ENCODE measurements at regions not wholly inside any gene's neighbourhood (a gene's known extent, or its start where the extent isn't known, plus 50 kb on each side); places are given as distances from the start of the nearest gene placed in this dataset.

GRCh38 chr18:73617981-73618380 is 529.7 kb downstream of the FBXO15 start:
- Histone ChIP-seq H3K4me3 (ENCODE audit: low read length in 3 of 3) (no peak overlapping the region), H3K4me1 (ENCODE audit: control insufficient read depth in 3 of 3, insufficient read depth in 3 of 3, low read length in 3 of 3) (no peaks in the 10 kb centered on the region)

DNA sequence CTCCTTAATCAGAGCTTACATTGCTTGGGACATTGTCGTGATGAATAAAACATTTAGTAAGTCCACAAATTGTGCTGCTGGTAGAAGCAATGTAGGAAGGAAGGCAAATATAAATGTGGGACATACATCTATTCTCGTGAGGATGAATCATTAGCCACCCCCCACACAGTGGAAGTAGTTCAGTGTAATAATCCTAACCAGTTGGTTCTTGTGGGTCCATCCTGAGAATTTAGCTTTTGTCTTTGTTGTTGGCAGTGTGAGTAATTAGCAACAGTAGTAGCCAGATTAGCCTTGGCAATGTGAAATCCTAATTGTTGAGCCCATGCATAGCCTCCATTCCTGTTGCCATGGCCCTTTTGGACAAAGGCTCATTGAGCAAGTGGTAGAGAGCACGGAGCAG is 532.1 kb downstream of the FBXO15 start:
- no peaks in the 10 kb centered on the region for H3K36me3 ChIP-seq (ENCODE audit: control insufficient read depth in 3 of 3, insufficient read depth in 3 of 3, low read length in 3 of 3)
- H3K9ac ChIP-seq (ENCODE audit: low read depth in 1 of 3, low read length in 3 of 3) = no peak overlapping the region
- H3K9me3 ChIP-seq (ENCODE audit: control insufficient read depth in 3 of 3, low read length in 3 of 3) = no peaks in the 10 kb centered on the region
- no peaks in the 10 kb centered on the region for H3K4me1 ChIP-seq (ENCODE audit: control insufficient read depth in 3 of 3, insufficient read depth in 3 of 3, low read length in 3 of 3)
- H3K27me3 ChIP-seq (ENCODE audit: control insufficient read depth in 3 of 3, insufficient read depth in 3 of 3, low read length in 3 of 3) = no peaks in the 10 kb centered on the region
- no peak overlapping the region for H3K27ac ChIP-seq (ENCODE audit: low read depth, low read length)
- H3K4me3 ChIP-seq (ENCODE audit: low read length in 3 of 3) = no peak overlapping the region

More at GRCh38 chr18:73617981-73618380, 529.7 kb downstream of the FBXO15 start:
- Histone ChIP-seq H3K27me3 (ENCODE audit: control insufficient read depth in 3 of 3, insufficient read depth in 3 of 3, low read length in 3 of 3) (no peaks in the 10 kb centered on the region), H3K27ac (ENCODE audit: low read depth, low read length) (no peak overlapping the region), H3K9me3 (ENCODE audit: control insufficient read depth in 3 of 3, low read length in 3 of 3) (no peaks in the 10 kb centered on the region), H3K9ac (ENCODE audit: low read depth in 1 of 3, low read length in 3 of 3) (no peak overlapping the region), H3K36me3 (ENCODE audit: control insufficient read depth in 3 of 3, insufficient read depth in 3 of 3, low read length in 3 of 3) (no peaks in the 10 kb centered on the region)

GRCh38 chr18:73614812-73615211 is 532.8 kb downstream of the FBXO15 start:
- H3K27me3 ChIP-seq (ENCODE audit: control insufficient read depth in 3 of 3, insufficient read depth in 3 of 3, low read length in 3 of 3) = no peaks in the 10 kb centered on the region
- H3K4me3 ChIP-seq (ENCODE audit: low read length in 3 of 3) = no peak overlapping the region
- no peaks in the 10 kb centered on the region for H3K36me3 ChIP-seq (ENCODE audit: control insufficient read depth in 3 of 3, insufficient read depth in 3 of 3, low read length in 3 of 3)
- H3K9ac ChIP-seq (ENCODE audit: low read depth in 1 of 3, low read length in 3 of 3) = no peak overlapping the region
- no peaks in the 10 kb centered on the region for H3K9me3 ChIP-seq (ENCODE audit: control insufficient read depth in 3 of 3, low read length in 3 of 3)
- H3K27ac ChIP-seq (ENCODE audit: low read depth, low read length) = no peak overlapping the region
- no peaks in the 10 kb centered on the region for H3K4me1 ChIP-seq (ENCODE audit: control insufficient read depth in 3 of 3, insufficient read depth in 3 of 3, low read length in 3 of 3)

- H3K27ac ChIP-seq (ENCODE audit: low read depth, low read length) = no peak overlapping the region
- no peaks in the 10 kb centered on the region for H3K9me3 ChIP-seq (ENCODE audit: control insufficient read depth in 3 of 3, low read length in 3 of 3)
- H3K36me3 ChIP-seq (ENCODE audit: control insufficient read depth in 3 of 3, insufficient read depth in 3 of 3, low read length in 3 of 3) = no peaks in the 10 kb centered on the region
- H3K27me3 ChIP-seq (ENCODE audit: control insufficient read depth in 3 of 3, insufficient read depth in 3 of 3, low read length in 3 of 3) = no peaks in the 10 kb centered on the region
- no peaks in the 10 kb centered on the region for H3K4me1 ChIP-seq (ENCODE audit: control insufficient read depth in 3 of 3, insufficient read depth in 3 of 3, low read length in 3 of 3)
- no peak overlapping the region for H3K4me3 ChIP-seq (ENCODE audit: low read length in 3 of 3)
- H3K9ac ChIP-seq (ENCODE audit: low read depth in 1 of 3, low read length in 3 of 3) = no peak overlapping the region
These were observed 533.8 kb downstream of the FBXO15 start for GRCh38 chr18:73613706-73614340.

DNA sequence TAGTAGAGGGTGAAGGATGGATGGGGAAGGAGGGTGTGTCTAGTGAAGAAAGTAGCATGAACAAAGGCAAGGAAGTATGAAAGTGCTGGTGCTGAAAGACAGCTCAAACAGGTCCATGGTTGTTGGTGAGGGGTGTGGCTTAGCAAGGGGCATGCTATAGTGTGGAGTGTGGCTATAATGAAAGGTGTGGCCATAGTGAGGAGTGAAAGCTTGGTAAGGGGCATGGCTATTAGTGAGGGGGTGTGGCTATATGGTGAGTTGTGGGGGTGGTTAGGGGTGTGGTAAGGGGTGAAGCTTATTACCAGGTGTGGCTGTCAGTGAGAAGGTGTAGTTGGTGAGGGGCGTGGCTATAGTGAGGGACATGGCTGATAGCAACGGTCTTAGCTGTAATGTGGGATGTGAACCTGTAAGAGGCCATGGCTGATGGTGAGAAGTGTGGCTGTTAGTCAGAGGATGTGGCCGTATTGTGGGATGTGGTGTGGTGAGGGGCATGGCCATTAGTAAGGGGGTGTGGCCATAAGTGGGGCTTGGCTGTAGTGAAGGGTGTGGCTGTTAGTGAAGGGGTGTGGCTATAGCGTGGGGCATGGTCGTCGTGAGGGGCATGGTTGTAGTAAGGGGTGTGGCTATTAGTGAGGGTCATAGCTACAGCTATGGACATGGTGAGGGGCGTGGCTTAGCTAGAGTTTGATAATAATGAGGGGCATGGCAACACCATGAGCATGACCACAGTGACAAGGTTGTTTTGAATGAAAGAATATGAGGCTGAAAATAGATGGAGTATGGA is 549.6 kb downstream of the FBXO15 start:
- Histone ChIP-seq H3K4me3 (ENCODE audit: low read length in 3 of 3) (no peak overlapping the region), H3K36me3 (ENCODE audit: control insufficient read depth in 3 of 3, insufficient read depth in 3 of 3, low read length in 3 of 3) (no peaks in the 10 kb centered on the region), H3K9me3 (ENCODE audit: control insufficient read depth in 3 of 3, low read length in 3 of 3) (no peaks in the 10 kb centered on the region), H3K27me3 (ENCODE audit: control insufficient read depth in 3 of 3, insufficient read depth in 3 of 3, low read length in 3 of 3) (no peaks in the 10 kb centered on the region), H3K27ac (ENCODE audit: low read depth, low read length) (no peak overlapping the region), H3K4me1 (ENCODE audit: control insufficient read depth in 3 of 3, insufficient read depth in 3 of 3, low read length in 3 of 3) (no peaks in the 10 kb centered on the region), H3K9ac (ENCODE audit: low read depth in 1 of 3, low read length in 3 of 3) (no peak overlapping the region)

DNA sequence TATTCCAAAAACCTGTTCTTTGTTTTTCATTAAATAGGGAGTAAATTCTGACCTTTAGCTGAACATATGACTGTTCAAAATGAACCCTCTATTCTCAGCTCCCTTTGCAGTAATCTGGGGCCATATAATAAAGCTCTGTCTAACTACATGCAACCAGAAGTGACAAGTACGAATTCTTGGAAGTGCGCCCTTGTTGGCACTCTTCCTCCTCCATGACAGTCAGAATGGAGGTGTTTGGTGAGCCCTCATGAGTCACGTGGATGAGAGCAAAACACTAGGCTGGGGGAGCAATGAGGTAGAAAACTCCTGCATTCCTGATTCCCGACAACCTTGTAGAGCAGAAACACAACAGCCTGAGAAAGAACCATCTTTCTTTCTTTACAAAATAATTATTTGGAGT is 552.9 kb downstream of the FBXO15 start:
- Histone ChIP-seq H3K27ac (ENCODE audit: low read depth, low read length) (no peak overlapping the region), H3K9ac (ENCODE audit: low read depth in 1 of 3, low read length in 3 of 3) (no peak overlapping the region), H3K27me3 (ENCODE audit: control insufficient read depth in 3 of 3, insufficient read depth in 3 of 3, low read length in 3 of 3) (no peaks in the 10 kb centered on the region), H3K4me1 (ENCODE audit: control insufficient read depth in 3 of 3, insufficient read depth in 3 of 3, low read length in 3 of 3) (no peaks in the 10 kb centered on the region), H3K9me3 (ENCODE audit: control insufficient read depth in 3 of 3, low read length in 3 of 3) (no peaks in the 10 kb centered on the region), H3K36me3 (ENCODE audit: control insufficient read depth in 3 of 3, insufficient read depth in 3 of 3, low read length in 3 of 3) (no peaks in the 10 kb centered on the region), H3K4me3 (ENCODE audit: low read length in 3 of 3) (no peak overlapping the region)

DNA sequence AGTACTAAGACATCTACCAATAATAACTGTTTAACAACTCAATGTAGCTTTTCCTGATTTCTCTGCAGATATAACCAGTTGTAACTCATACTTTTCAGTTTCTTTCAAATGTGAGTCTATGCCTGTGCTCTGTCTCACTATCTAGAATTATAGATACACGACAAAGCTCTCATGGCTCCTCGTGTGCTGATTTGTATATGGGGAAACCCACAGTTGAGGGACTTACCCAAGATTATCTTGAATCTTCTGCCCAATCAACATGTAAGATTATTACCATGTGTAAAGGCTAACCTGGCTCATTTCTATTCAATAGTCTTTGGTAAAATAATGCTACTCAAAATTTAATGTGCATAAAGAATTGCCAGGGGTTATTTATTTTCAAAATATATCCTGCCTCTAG is 554.4 kb downstream of the FBXO15 start:
- Histone ChIP-seq H3K4me1 (ENCODE audit: control insufficient read depth in 3 of 3, insufficient read depth in 3 of 3, low read length in 3 of 3) (no peaks in the 10 kb centered on the region), H3K4me3 (ENCODE audit: low read length in 3 of 3) (no peak overlapping the region), H3K36me3 (ENCODE audit: control insufficient read depth in 3 of 3, insufficient read depth in 3 of 3, low read length in 3 of 3) (no peaks in the 10 kb centered on the region), H3K27me3 (ENCODE audit: control insufficient read depth in 3 of 3, insufficient read depth in 3 of 3, low read length in 3 of 3) (no peaks in the 10 kb centered on the region), H3K9ac (ENCODE audit: low read depth in 1 of 3, low read length in 3 of 3) (no peak overlapping the region), H3K27ac (ENCODE audit: low read depth, low read length) (no peak overlapping the region), H3K9me3 (ENCODE audit: control insufficient read depth in 3 of 3, low read length in 3 of 3) (no peaks in the 10 kb centered on the region)

DNA sequence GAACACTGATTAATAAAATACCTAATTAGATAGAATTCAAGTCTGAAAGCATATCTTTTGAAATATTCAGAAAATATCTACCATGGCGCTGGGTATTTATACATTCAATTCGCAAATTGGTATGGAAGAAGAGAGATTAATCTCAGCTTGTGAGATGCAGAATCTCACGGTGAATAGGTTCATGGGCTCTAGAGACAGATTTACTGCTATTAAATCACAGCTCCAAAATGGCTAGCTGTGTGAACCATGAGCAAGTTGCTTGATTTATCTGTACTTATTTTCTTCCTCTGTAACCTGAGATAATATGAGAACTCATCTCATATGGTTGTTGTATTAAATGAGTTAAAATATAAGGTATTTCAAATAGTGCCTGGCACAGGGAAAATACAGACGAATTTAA is 556.7 kb downstream of the FBXO15 start:
- Histone ChIP-seq H3K36me3 (ENCODE audit: control insufficient read depth in 3 of 3, insufficient read depth in 3 of 3, low read length in 3 of 3) (no peaks in the 10 kb centered on the region), H3K9ac (ENCODE audit: low read depth in 1 of 3, low read length in 3 of 3) (no peak overlapping the region), H3K4me1 (ENCODE audit: control insufficient read depth in 3 of 3, insufficient read depth in 3 of 3, low read length in 3 of 3) (no peaks in the 10 kb centered on the region), H3K27ac (ENCODE audit: low read depth, low read length) (no peak overlapping the region), H3K9me3 (ENCODE audit: control insufficient read depth in 3 of 3, low read length in 3 of 3) (no peaks in the 10 kb centered on the region), H3K27me3 (ENCODE audit: control insufficient read depth in 3 of 3, insufficient read depth in 3 of 3, low read length in 3 of 3) (no peaks in the 10 kb centered on the region), H3K4me3 (ENCODE audit: low read length in 3 of 3) (no peak overlapping the region)

- Histone ChIP-seq H3K4me3 (ENCODE audit: low read length in 3 of 3) (no peak overlapping the region), H3K27ac (ENCODE audit: low read depth, low read length) (no peak overlapping the region), H3K4me1 (ENCODE audit: control insufficient read depth in 3 of 3, insufficient read depth in 3 of 3, low read length in 3 of 3) (no peaks in the 10 kb centered on the region), H3K36me3 (ENCODE audit: control insufficient read depth in 3 of 3, insufficient read depth in 3 of 3, low read length in 3 of 3) (no peaks in the 10 kb centered on the region), H3K9ac (ENCODE audit: low read depth in 1 of 3, low read length in 3 of 3) (no peak overlapping the region), H3K27me3 (ENCODE audit: control insufficient read depth in 3 of 3, insufficient read depth in 3 of 3, low read length in 3 of 3) (no peaks in the 10 kb centered on the region), H3K9me3 (ENCODE audit: control insufficient read depth in 3 of 3, low read length in 3 of 3) (no peaks in the 10 kb centered on the region)
These were observed 567.9 kb downstream of the FBXO15 start for GRCh38 chr18:73579698-73580097.

- H3K4me3 ChIP-seq (ENCODE audit: low read length in 3 of 3) = no peak overlapping the region
- H3K9me3 ChIP-seq (ENCODE audit: control insufficient read depth in 3 of 3, low read length in 3 of 3) = no peaks in the 10 kb centered on the region
- H3K36me3 ChIP-seq (ENCODE audit: control insufficient read depth in 3 of 3, insufficient read depth in 3 of 3, low read length in 3 of 3) = no peaks in the 10 kb centered on the region
- no peak overlapping the region for H3K9ac ChIP-seq (ENCODE audit: low read depth in 1 of 3, low read length in 3 of 3)
- no peak overlapping the region for H3K27ac ChIP-seq (ENCODE audit: low read depth, low read length)
- H3K4me1 ChIP-seq (ENCODE audit: control insufficient read depth in 3 of 3, insufficient read depth in 3 of 3, low read length in 3 of 3) = no peaks in the 10 kb centered on the region
- no peaks in the 10 kb centered on the region for H3K27me3 ChIP-seq (ENCODE audit: control insufficient read depth in 3 of 3, insufficient read depth in 3 of 3, low read length in 3 of 3)
These were observed 570.3 kb downstream of the FBXO15 start for GRCh38 chr18:73577365-73577764.

Measured in skeletal muscle tissue (tissue), 3 donors.